OCI-LY1 (cell line): ENCODE measurements at regions not wholly inside any gene's neighbourhood (a gene's known extent, or its start where the extent isn't known, plus 50 kb on each side); places are given as distances from the start of the nearest gene placed in this dataset.

ENCODE experiments used
- CTCF ChIP-seq: fragments of 200-600 bp; sonication (generic), shearing (Covaris generic); IDR thresholded peaks from 2 replicates; pipeline ENCODE4 v1.5.1; 2017; ENCODE audit warnings: mild to moderate bottlenecking, antibody characterized with exemption, low read length, moderate library complexity, mixed read lengths
- EZH2 ChIP-seq: fragments of 200-600 bp; sonication (generic), shearing (Covaris generic); IDR thresholded peaks from 2 replicates; pipeline ENCODE4 v1.8.0; 2017; ENCODE audit warnings: borderline replicate concordance, mixed run types, mild to moderate bottlenecking, antibody characterized with exemption, low read length, moderate library complexity, mixed read lengths

- TF ChIP-seq CTCF (no peak), EZH2 (no peak)
Measured at GRCh38 chr18:43665105-43665788, 388.0 kb upstream of the SYT4 start.
